ENCODE measurements at regions not wholly inside any gene's neighbourhood (a gene's known extent, or its start where the extent isn't known, plus 50 kb on each side); places are given as distances from the start of the nearest gene placed in this dataset.

- no peaks in the 10 kb centered on the region for H3K4me1 Mint-ChIP-seq (ENCODE audit: low read depth)
- H3K27ac Mint-ChIP-seq: no peak overlapping the region
- DNase-seq: no peak
- no peaks in the 10 kb centered on the region; the same call in 1 of the 2 replicates for H3K27me3 Mint-ChIP-seq (ENCODE audit: insufficient read depth)
- H3K4me3 Mint-ChIP-seq: no peak overlapping the region
- TF ChIP-seq, protein P1, sequence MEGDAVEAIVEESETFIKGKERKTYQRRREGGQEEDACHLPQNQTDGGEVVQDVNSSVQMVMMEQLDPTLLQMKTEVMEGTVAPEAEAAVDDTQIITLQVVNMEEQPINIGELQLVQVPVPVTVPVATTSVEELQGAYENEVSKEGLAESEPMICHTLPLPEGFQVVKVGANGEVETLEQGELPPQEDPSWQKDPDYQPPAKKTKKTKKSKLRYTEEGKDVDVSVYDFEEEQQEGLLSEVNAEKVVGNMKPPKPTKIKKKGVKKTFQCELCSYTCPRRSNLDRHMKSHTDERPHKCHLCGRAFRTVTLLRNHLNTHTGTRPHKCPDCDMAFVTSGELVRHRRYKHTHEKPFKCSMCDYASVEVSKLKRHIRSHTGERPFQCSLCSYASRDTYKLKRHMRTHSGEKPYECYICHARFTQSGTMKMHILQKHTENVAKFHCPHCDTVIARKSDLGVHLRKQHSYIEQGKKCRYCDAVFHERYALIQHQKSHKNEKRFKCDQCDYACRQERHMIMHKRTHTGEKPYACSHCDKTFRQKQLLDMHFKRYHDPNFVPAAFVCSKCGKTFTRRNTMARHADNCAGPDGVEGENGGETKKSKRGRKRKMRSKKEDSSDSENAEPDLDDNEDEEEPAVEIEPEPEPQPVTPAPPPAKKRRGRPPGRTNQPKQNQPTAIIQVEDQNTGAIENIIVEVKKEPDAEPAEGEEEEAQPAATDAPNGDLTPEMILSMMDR (IDR thresholded peaks at IDR 0.05): no peak
- H3K9me3 Mint-ChIP-seq: peaks cover 64% of the 10 kb centered on the region
- H3K36me3 Mint-ChIP-seq (ENCODE audit: low read depth): no peaks in the 10 kb centered on the region
Observed at GRCh38 chr5:63375851-63376250, 586.4 kb downstream of the HTR1A start.

- TF ChIP-seq, protein P1 (IDR thresholded peaks at IDR 0.05): no peak
- no peaks in the 10 kb centered on the region; the same call in 1 of the 2 replicates for H3K27me3 Mint-ChIP-seq (ENCODE audit: insufficient read depth)
- no peak for DNase-seq
- no peak overlapping the region for H3K4me3 Mint-ChIP-seq
- H3K27ac Mint-ChIP-seq: no peak overlapping the region
- no peaks in the 10 kb centered on the region for H3K4me1 Mint-ChIP-seq (ENCODE audit: low read depth)
- no peaks in the 10 kb centered on the region for H3K36me3 Mint-ChIP-seq (ENCODE audit: low read depth)
- H3K9me3 Mint-ChIP-seq: peaks cover 52% of the 10 kb centered on the region
Observed at GRCh38 chr5:63374085-63374484, 588.2 kb downstream of the HTR1A start.

DNA sequence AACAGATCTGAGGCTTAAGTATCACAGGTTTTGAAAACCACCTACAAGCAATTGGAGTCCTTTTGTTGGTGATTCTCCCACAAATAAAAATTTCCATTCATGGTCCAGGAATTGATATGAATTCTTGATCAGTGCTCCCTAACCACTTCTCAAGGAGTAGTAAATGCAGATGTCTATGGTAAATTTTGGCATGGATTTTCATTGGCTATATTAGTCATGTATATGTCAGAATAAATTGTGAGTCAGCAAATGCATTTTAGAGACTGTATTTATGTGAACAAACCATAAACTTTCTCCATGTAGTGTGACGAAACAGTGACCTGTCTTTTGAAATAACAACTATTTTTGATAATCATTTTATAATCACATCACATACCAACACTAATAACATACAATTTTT lies 611.1 kb downstream of the HTR1A start:
- Mint-ChIP-seq H3K9me3 (peaks cover 41% of the 10 kb centered on the region), H3K27me3 (ENCODE audit: insufficient read depth) (no peaks in the 10 kb centered on the region), H3K36me3 (ENCODE audit: low read depth) (no peaks in the 10 kb centered on the region), H3K4me1 (ENCODE audit: low read depth) (no peaks in the 10 kb centered on the region), H3K4me3 (no peak overlapping the region), H3K27ac (no peak overlapping the region)
- DNase-seq: no peak
- TF ChIP-seq, protein P1 (IDR thresholded peaks at IDR 0.05): no peak

DNA sequence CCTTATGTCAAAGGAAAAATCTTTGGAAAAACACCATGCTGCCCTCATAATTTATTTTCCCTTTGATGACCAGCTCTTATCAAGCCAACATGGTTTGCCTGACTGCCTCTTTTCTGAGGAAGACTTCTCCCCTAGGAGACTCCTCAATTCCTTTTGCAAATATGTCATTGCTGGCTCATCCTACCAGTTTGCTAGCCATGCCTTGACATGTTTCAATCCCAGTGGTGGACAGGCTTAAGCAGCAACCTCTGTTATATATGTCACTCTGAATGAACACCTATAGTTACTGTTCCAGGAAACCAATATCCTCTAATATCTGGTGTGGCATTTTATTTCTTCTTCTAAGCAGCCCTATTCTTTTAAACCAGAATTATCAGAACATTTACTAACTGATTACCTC lies 615.8 kb downstream of the HTR1A start:
- Mint-ChIP-seq H3K9me3 (peaks cover 31% of the 10 kb centered on the region), H3K4me1 (ENCODE audit: low read depth) (no peaks in the 10 kb centered on the region), H3K27ac (no peak overlapping the region), H3K4me3 (no peak overlapping the region), H3K36me3 (ENCODE audit: low read depth) (no peaks in the 10 kb centered on the region), H3K27me3 (ENCODE audit: insufficient read depth) (no peaks in the 10 kb centered on the region)
- DNase-seq: no peak
- TF ChIP-seq, protein P1 (IDR thresholded peaks at IDR 0.05): no peak

GRCh38 chr5:63341442-63341841 lies 620.8 kb downstream of the HTR1A start:
- no peaks in the 10 kb centered on the region for H3K27me3 Mint-ChIP-seq (ENCODE audit: insufficient read depth)
- H3K9me3 Mint-ChIP-seq: peaks cover 24% of the 10 kb centered on the region
- H3K36me3 Mint-ChIP-seq (ENCODE audit: low read depth): no peaks in the 10 kb centered on the region
- H3K4me1 Mint-ChIP-seq (ENCODE audit: low read depth): no peaks in the 10 kb centered on the region
- TF ChIP-seq, protein P1 (IDR thresholded peaks at IDR 0.05): no peak
- no peak overlapping the region for H3K4me3 Mint-ChIP-seq
- no peak overlapping the region for H3K27ac Mint-ChIP-seq
- no peak for DNase-seq

DNA sequence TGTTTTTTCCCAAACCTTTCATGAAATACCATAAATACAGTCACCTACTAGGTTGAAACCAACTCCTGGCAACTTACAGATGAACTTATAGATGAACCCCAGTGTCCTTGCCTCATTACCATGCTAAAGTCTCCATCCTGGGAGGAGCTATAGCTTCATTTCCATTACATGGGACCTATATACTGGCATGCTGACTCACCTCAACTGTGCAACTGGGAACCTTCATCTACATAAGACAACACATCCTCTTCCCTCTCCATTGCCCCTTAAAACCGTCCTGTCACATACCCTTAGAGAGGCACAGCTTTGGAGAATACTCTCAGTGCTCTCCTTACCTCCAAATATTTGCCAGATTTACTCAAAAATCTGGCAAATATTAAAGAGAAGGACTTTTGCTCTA lies 638.3 kb downstream of the HTR1A start:
- no peak for DNase-seq
- H3K27me3 Mint-ChIP-seq (ENCODE audit: insufficient read depth): no peaks in the 10 kb centered on the region
- TF ChIP-seq, protein P1 (IDR thresholded peaks at IDR 0.05): no peak
- no peak overlapping the region for H3K27ac Mint-ChIP-seq
- no peak overlapping the region for H3K4me3 Mint-ChIP-seq
- H3K4me1 Mint-ChIP-seq (ENCODE audit: low read depth): no peaks in the 10 kb centered on the region
- H3K9me3 Mint-ChIP-seq: peaks cover 14% of the 10 kb centered on the region
- no peaks in the 10 kb centered on the region for H3K36me3 Mint-ChIP-seq (ENCODE audit: low read depth)
